ENCODE measurements at regions not wholly inside any gene's neighbourhood (a gene's known extent, or its start where the extent isn't known, plus 50 kb on each side); places are given as distances from the start of the nearest gene placed in this dataset.

GRCh38 chr3:99012051-99012450, 110.6 kb upstream of the DCBLD2 start:
- Mint-ChIP-seq H3K36me3 (ENCODE audit: insufficient read depth in 1 of 3, low read depth in 3 of 3) (no peaks in the 10 kb centered on the region), H3K9me3 (peaks cover 0 to 3% of the 10 kb centered on the region in 2 experiments; a peak in 2 of 5 replicates), H3K27me3 (ENCODE audit: low read depth) (no peaks in the 10 kb centered on the region; the same call in 1 of the 2 replicates), H3K4me3 (no peak overlapping the region), H3K4me1 (no peaks in the 10 kb centered on the region), H3K27ac (no peak overlapping the region)
- Histone ChIP-seq H3K27me3 (ENCODE audit: insufficient read depth, low read length) (no peaks in the 10 kb centered on the region), H3K9me3 (ENCODE audit: control insufficient read depth, low read depth, low read length) (no peaks in the 10 kb centered on the region), H3K4me1 (ENCODE audit: insufficient read depth, low read length) (no peaks in the 10 kb centered on the region), H2AK5ac (ENCODE audit: insufficient read length, low read length) (no peak overlapping the region), H4K5ac (ENCODE audit: insufficient read length, low read depth, low read length) (no peak overlapping the region), H3K18ac (ENCODE audit: insufficient read length, low read depth, low read length) (no peak overlapping the region), H2BK12ac (ENCODE audit: insufficient read length, low read depth, low read length) (no peak overlapping the region), H2BK20ac (ENCODE audit: low read depth, low read length, poor library complexity, severe bottlenecking) (no peak overlapping the region), H3K23me2 (ENCODE audit: insufficient read length, low read depth, low read length, poor library complexity, severe bottlenecking) (no peaks in the 10 kb centered on the region), H3K79me2 (ENCODE audit: insufficient read depth, low read length) (no peaks in the 10 kb centered on the region), H2BK15ac (ENCODE audit: low read depth, low read length) (no peak overlapping the region), H3T11ph (ENCODE audit: low read length) (no peak overlapping the region), H3K4ac (ENCODE audit: low read depth, low read length) (no peak overlapping the region), H3K23ac (ENCODE audit: insufficient read length, low read depth, low read length) (no peak overlapping the region), H4K20me1 (ENCODE audit: control insufficient read depth, insufficient read depth, insufficient read length) (no peaks in the 10 kb centered on the region), H2BK5ac (ENCODE audit: insufficient read length, low read length) (no peak overlapping the region), H2BK120ac (ENCODE audit: low read depth, low read length, poor library complexity, severe bottlenecking) (no peak overlapping the region), H3K14ac (ENCODE audit: insufficient read depth, low read length) (no peak overlapping the region), H4K8ac (replicated peaks; ENCODE audit: insufficient read length, low read depth, low read length) (no peak overlapping the region), H4K91ac (ENCODE audit: insufficient read length, low read depth, low read length) (no peak overlapping the region), H3K79me1 (ENCODE audit: insufficient read depth, low read depth, low read length, poor library complexity, severe bottlenecking) (no peaks in the 10 kb centered on the region), H3K27ac (ENCODE audit: insufficient read length, low read depth, low read length) (no peak overlapping the region), H3K56ac (ENCODE audit: insufficient read length, low read depth, low read length) (no peak overlapping the region), H3K9ac (ENCODE audit: extremely low read depth, insufficient read length, low read length) (no peak overlapping the region), H2AFZ (ENCODE audit: low read length) (no peak overlapping the region), H3K4me2 (ENCODE audit: insufficient read depth, insufficient read length, low read length) (no peak overlapping the region)
- TF ChIP-seq CTCF (conservative IDR thresholded peaks at IDR 0.05), result no peak
- WGBS (ENCODE audit: extremely low coverage, insufficient read length, low lambda C conversion rate), result no CpG with 5 or more reads among the region's 3 CpGs
- DNase-seq, result no peak
